ENCODE measurements at regions not wholly inside any gene's neighbourhood (a gene's known extent, or its start where the extent isn't known, plus 50 kb on each side); places are given as distances from the start of the nearest gene placed in this dataset.

- TF ChIP-seq CTCF (IDR thresholded peaks at IDR 0.05; ENCODE audit: borderline replicate concordance, extremely low read depth, low read length, poor library complexity, severe bottlenecking) (no peak), EZH2 (IDR thresholded peaks at IDR 0.05; ENCODE audit: borderline replicate concordance, low read depth, low read length, severe bottlenecking) (no peak)
Observed at GRCh38 chr2:60301726-60302125, 251.7 kb downstream of the BCL11A start.
